Sigmoid colon (tissue), 3 donors: ENCODE measurements at regions not wholly inside any gene's neighbourhood (a gene's known extent, or its start where the extent isn't known, plus 50 kb on each side); places are given as distances from the start of the nearest gene placed in this dataset.

Source experiments
- POLR2A ChIP-seq, 2 donors: fragments of 450-650 bp; IDR thresholded peaks; one replicate each; pipeline ENCODE4 v1.6.1; 2016; ENCODE audit warnings: antibody characterized with exemption in 2 of 2, mild to moderate bottlenecking in 2 of 2, moderate library complexity in 2 of 2
- TF ChIP-seq, protein P1 (sequence below), 4 experiments: fragments of 450-650 bp in 3 of 4; fragments of 200-600 bp in 1 of 4; IDR thresholded peaks; one replicate each; pipeline ENCODE4 v1.5.1; 2016 to 2019; ENCODE audit warnings: antibody characterized with exemption in 4 of 4, mild to moderate bottlenecking in 3 of 4, moderate library complexity in 2 of 4

- TF ChIP-seq POLR2A (IDR thresholded peaks at IDR 0.05), result no peak
- TF ChIP-seq, protein P1, sequence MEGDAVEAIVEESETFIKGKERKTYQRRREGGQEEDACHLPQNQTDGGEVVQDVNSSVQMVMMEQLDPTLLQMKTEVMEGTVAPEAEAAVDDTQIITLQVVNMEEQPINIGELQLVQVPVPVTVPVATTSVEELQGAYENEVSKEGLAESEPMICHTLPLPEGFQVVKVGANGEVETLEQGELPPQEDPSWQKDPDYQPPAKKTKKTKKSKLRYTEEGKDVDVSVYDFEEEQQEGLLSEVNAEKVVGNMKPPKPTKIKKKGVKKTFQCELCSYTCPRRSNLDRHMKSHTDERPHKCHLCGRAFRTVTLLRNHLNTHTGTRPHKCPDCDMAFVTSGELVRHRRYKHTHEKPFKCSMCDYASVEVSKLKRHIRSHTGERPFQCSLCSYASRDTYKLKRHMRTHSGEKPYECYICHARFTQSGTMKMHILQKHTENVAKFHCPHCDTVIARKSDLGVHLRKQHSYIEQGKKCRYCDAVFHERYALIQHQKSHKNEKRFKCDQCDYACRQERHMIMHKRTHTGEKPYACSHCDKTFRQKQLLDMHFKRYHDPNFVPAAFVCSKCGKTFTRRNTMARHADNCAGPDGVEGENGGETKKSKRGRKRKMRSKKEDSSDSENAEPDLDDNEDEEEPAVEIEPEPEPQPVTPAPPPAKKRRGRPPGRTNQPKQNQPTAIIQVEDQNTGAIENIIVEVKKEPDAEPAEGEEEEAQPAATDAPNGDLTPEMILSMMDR (IDR thresholded peaks at IDR 0.05), result no peak
Observed at GRCh38 chrX:1031521-1032430, 180.7 kb downstream of the CRLF2 start.
